Fibroblast of pulmonary artery (primary cell): ENCODE measurements at regions not wholly inside any gene's neighbourhood (a gene's known extent, or its start where the extent isn't known, plus 50 kb on each side); places are given as distances from the start of the nearest gene placed in this dataset.
A peak's percentile ranks its signal among the peaks of the same experiment; 100 is the strongest.
"Not testable (repeated sequence)": the region's sequence is repeated elsewhere in the genome, so short reads cannot be mapped to it uniquely, and the experiment has no call there.

Experiments
- DNase-seq: peaks from one replicate; pipeline ENCODE4 v3.0.0-alpha.2; 2010; ENCODE audit warnings: low read depth
- H3K4me3 ChIP-seq: replicated peaks from 2 replicates; pipeline ENCODE4 v1.5.1; 2011; ENCODE audit warnings: low read depth, mild to moderate bottlenecking, control low read depth, low read length, moderate library complexity
- CTCF ChIP-seq: IDR thresholded peaks from 2 replicates; pipeline ENCODE4 v1.5.1; 2011; ENCODE audit warnings: mild to moderate bottlenecking, control low read depth, low read length, inconsistent platforms; ENCODE audit errors: missing control alignments

GRCh38 chr7:64469673-64470072 is 93.2 kb downstream of the ZNF680 start:
- TF ChIP-seq CTCF = no peak
- DNase-seq = no peak
- H3K4me3 ChIP-seq = no peak overlapping the region

- DNase-seq = no peak
- no peak for TF ChIP-seq CTCF
- no peak overlapping the region for H3K4me3 ChIP-seq
Observed at GRCh38 chr7:64465551-64465950, 97.3 kb downstream of the ZNF680 start.

- H3K4me3 ChIP-seq = peak overlapping the region; percentile 24
- TF ChIP-seq CTCF = no peak
- peak; percentile 22 for DNase-seq
Observed at GRCh38 chr7:64463636-64464375, 99.1 kb downstream of the ZNF680 start.

GRCh38 chr7:64459858-64460257 is 103.0 kb downstream of the ZNF680 start:
- not testable (repeated sequence) for DNase-seq, H3K4me3 ChIP-seq

GRCh38 chr7:64433590-64433989 is 119.8 kb downstream of the ZNF736 start:
- TF ChIP-seq CTCF = no peak
- DNase-seq = no peak

GRCh38 chr7:64431838-64432237 is 118.1 kb downstream of the ZNF736 start:
- DNase-seq = no peak
- H3K4me3 ChIP-seq = no peak overlapping the region
- no peak for TF ChIP-seq CTCF

More at GRCh38 chr7:64433590-64433989, 119.8 kb downstream of the ZNF736 start:
- H3K4me3 ChIP-seq = no peak overlapping the region

GRCh38 chr7:64429232-64429631 is 115.5 kb downstream of the ZNF736 start:
- no peak for TF ChIP-seq CTCF
- H3K4me3 ChIP-seq = no peak overlapping the region
- no peak for DNase-seq

GRCh38 chr7:64425436-64425835 is 111.7 kb downstream of the ZNF736 start:
- not testable (repeated sequence) for DNase-seq

More at GRCh38 chr7:64425436-64425835, 111.7 kb downstream of the ZNF736 start:
- H3K4me3 ChIP-seq = not testable (repeated sequence)
